Fibroblast of skin of back (primary cell): ENCODE measurements at regions not wholly inside any gene's neighbourhood (a gene's known extent, or its start where the extent isn't known, plus 50 kb on each side); places are given as distances from the start of the nearest gene placed in this dataset.

ENCODE experiments used
- DNase-seq: peaks from one replicate; pipeline ENCODE4 v3.0.0-alpha.2; 2013

- DNase-seq = peak; percentile 23
Observed at GRCh38 chr4:4689694-4690440, 148.0 kb upstream of the STX18 start.

- no peak for DNase-seq
Observed at GRCh38 chr4:4687935-4688727, 146.3 kb upstream of the STX18 start.

GRCh38 chr4:4687100-4687499, 145.3 kb upstream of the STX18 start:
- no peak for DNase-seq

GRCh38 chr4:4685810-4686795, 144.3 kb upstream of the STX18 start:
- DNase-seq = peak; percentile 68

GRCh38 chr4:4681653-4682052, 139.8 kb upstream of the STX18 start:
- DNase-seq = no peak

- no peak for DNase-seq
Observed at GRCh38 chr4:4680758-4681157, 138.9 kb upstream of the STX18 start.

- DNase-seq = no peak
Observed at GRCh38 chr4:4680243-4680642, 138.4 kb upstream of the STX18 start.

GRCh38 chr4:4677556-4678522, 136.0 kb upstream of the STX18 start:
- DNase-seq = peak; percentile 56

- no peak for DNase-seq
Observed at GRCh38 chr4:4675641-4676040, 133.8 kb upstream of the STX18 start.

GRCh38 chr4:4675051-4675581, 133.3 kb upstream of the STX18 start:
- DNase-seq = no peak

- DNase-seq = no peak
Observed at GRCh38 chr4:4673070-4673469, 131.2 kb upstream of the STX18 start.

- no peak for DNase-seq
Observed at GRCh38 chr4:4672402-4672801, 130.6 kb upstream of the STX18 start.

- DNase-seq = no peak
Observed at GRCh38 chr4:4671774-4672349, 130.0 kb upstream of the STX18 start.

GRCh38 chr4:4670869-4671268, 129.0 kb upstream of the STX18 start:
- DNase-seq = no peak

GRCh38 chr4:4668355-4669210, 126.7 kb upstream of the STX18 start:
- DNase-seq = peak; percentile 66

- DNase-seq = peak; percentile 52
Observed at GRCh38 chr4:4667622-4668081, 125.8 kb upstream of the STX18 start.

- peak; percentile 82 for DNase-seq
Observed at GRCh38 chr4:4666693-4667621, 125.1 kb upstream of the STX18 start.

GRCh38 chr4:4666187-4666586, 124.3 kb upstream of the STX18 start:
- DNase-seq = no peak

- DNase-seq = no peak
Observed at GRCh38 chr4:4664234-4664633, 122.4 kb upstream of the STX18 start.
